ENCODE measurements at regions not wholly inside any gene's neighbourhood (a gene's known extent, or its start where the extent isn't known, plus 50 kb on each side); places are given as distances from the start of the nearest gene placed in this dataset.

DNA sequence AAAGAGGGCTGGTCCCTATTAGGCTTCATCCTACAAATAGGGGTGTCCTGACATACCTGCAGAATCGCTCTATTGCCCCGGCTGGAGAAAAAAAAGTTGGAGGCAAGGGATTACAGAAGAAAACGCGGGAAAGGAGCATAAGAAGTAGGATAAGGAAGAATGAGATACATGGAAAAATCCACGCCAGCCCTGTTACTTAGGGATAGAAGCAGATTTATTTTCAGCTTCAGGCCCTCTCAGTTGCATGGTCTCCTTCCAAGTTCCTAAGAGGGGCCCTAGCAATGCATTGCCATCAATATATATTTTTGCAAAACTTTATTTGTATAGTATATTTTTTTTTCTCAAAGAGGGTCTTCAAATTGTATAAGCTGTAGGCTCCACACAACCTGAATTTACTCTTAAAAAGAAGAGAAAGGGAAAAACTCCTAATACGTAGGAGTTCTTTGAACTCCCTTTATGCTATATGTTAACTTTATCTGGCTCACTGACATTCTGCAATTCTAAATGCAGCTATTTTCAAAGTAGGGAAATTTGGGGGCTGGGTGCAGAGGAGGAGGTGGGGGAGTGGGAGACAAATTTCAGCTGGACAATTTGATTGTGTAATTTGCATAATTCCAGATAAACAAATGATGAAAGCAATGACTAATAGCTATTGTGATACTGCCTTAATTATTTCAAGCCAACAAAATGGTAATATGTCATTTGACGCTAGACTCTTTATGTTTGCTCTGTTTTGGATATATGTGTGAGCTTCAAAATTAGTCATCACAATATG, 137.7 kb upstream of the TRHDE start:
- no peaks in the 10 kb centered on the region for H3K36me3 Mint-ChIP-seq (ENCODE audit: unreplicated experiment)
- H3K27ac Mint-ChIP-seq (ENCODE audit: unreplicated experiment), result no peak overlapping the region
- H3K27me3 Mint-ChIP-seq (ENCODE audit: unreplicated experiment), result no peaks in the 10 kb centered on the region
- TF ChIP-seq, protein P1, sequence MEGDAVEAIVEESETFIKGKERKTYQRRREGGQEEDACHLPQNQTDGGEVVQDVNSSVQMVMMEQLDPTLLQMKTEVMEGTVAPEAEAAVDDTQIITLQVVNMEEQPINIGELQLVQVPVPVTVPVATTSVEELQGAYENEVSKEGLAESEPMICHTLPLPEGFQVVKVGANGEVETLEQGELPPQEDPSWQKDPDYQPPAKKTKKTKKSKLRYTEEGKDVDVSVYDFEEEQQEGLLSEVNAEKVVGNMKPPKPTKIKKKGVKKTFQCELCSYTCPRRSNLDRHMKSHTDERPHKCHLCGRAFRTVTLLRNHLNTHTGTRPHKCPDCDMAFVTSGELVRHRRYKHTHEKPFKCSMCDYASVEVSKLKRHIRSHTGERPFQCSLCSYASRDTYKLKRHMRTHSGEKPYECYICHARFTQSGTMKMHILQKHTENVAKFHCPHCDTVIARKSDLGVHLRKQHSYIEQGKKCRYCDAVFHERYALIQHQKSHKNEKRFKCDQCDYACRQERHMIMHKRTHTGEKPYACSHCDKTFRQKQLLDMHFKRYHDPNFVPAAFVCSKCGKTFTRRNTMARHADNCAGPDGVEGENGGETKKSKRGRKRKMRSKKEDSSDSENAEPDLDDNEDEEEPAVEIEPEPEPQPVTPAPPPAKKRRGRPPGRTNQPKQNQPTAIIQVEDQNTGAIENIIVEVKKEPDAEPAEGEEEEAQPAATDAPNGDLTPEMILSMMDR (IDR thresholded peaks at IDR 0.05; ENCODE audit: partially characterized antibody, unreplicated experiment), result no peak
- peaks cover 7% of the 10 kb centered on the region for H3K4me1 Mint-ChIP-seq (ENCODE audit: low read depth, unreplicated experiment)
- DNase-seq, result no peak
- H3K9me3 Mint-ChIP-seq (ENCODE audit: unreplicated experiment), result peaks cover 2% of the 10 kb centered on the region
- H3K4me3 Mint-ChIP-seq (ENCODE audit: unreplicated experiment), result no peak overlapping the region

DNA sequence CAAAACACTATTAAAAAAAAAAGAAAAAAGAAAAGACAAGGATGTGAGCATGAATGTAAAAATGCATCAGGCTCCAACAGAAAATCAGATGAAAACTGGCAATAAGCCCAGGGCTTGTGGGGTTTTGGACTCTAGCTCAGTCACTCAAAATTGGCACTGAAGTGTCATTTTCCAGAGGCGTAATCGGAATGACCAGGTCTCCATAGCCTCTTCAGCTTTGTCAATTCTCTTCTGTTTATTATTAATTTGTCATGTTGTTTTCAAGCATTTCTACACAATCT, 137.2 kb upstream of the TRHDE start:
- no peak overlapping the region for H3K27ac Mint-ChIP-seq (ENCODE audit: unreplicated experiment)
- DNase-seq, result no peak
- peaks cover 2% of the 10 kb centered on the region for H3K9me3 Mint-ChIP-seq (ENCODE audit: unreplicated experiment)
- no peaks in the 10 kb centered on the region for H3K27me3 Mint-ChIP-seq (ENCODE audit: unreplicated experiment)
- no peaks in the 10 kb centered on the region for H3K36me3 Mint-ChIP-seq (ENCODE audit: unreplicated experiment)
- TF ChIP-seq, protein P1 (IDR thresholded peaks at IDR 0.05; ENCODE audit: partially characterized antibody, unreplicated experiment), result no peak
- peaks cover 7% of the 10 kb centered on the region for H3K4me1 Mint-ChIP-seq (ENCODE audit: low read depth, unreplicated experiment)
- H3K4me3 Mint-ChIP-seq (ENCODE audit: unreplicated experiment), result no peak overlapping the region

DNA sequence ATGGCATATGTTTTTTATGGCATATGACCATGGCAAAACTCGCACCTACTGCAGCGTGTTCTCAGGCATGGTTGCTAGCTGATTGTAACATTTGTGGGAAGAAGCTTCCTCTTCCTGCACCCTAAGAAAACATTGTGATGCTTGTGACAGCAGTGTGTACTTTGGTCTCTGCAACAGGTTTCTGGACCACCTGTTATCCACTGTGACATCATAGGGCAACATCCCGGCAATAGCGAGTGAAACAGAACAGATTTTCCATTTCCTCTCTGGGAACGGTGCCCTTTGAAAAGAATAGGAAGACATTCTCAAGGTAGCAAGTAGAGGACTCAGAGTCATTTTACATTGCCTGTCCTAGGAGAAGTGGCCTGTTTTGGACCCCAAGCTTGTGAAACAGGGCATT, 135.4 kb upstream of the TRHDE start:
- peaks cover 7% of the 10 kb centered on the region for H3K4me1 Mint-ChIP-seq (ENCODE audit: low read depth, unreplicated experiment)

DNA sequence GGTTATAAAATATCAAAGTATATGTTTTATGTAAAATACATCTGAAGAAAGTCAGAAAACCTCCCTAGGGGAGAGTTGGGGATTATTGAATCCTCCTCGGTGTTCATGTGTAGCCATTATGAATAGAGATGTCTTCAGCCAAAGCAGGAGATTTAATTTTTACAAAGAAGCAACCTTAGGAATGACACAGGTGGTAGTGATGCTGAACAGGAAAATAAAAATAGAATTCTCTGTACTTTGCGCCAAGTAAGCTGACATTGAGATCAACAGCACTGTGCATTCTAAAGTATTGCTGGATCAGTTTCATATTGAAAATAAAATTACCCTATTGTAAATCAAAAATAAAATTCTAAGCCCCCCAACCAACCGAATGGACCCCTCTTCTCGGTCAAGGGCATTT, 132.8 kb upstream of the TRHDE start:
- no peak for DNase-seq
- Mint-ChIP-seq H3K27me3 (ENCODE audit: unreplicated experiment) (no peaks in the 10 kb centered on the region), H3K27ac (ENCODE audit: unreplicated experiment) (no peak overlapping the region), H3K36me3 (ENCODE audit: unreplicated experiment) (no peaks in the 10 kb centered on the region), H3K4me3 (ENCODE audit: unreplicated experiment) (no peak overlapping the region), H3K4me1 (ENCODE audit: low read depth, unreplicated experiment) (peaks cover 7% of the 10 kb centered on the region), H3K9me3 (ENCODE audit: unreplicated experiment) (peaks cover 2% of the 10 kb centered on the region)
- TF ChIP-seq, protein P1 (IDR thresholded peaks at IDR 0.05; ENCODE audit: partially characterized antibody, unreplicated experiment), result no peak

More for the DNA sequence above, 135.4 kb upstream of the TRHDE start:
- H3K27me3 Mint-ChIP-seq (ENCODE audit: unreplicated experiment), result no peaks in the 10 kb centered on the region
- H3K9me3 Mint-ChIP-seq (ENCODE audit: unreplicated experiment), result peaks cover 2% of the 10 kb centered on the region
- no peak overlapping the region for H3K4me3 Mint-ChIP-seq (ENCODE audit: unreplicated experiment)
- TF ChIP-seq, protein P1 (IDR thresholded peaks at IDR 0.05; ENCODE audit: partially characterized antibody, unreplicated experiment), result no peak
- DNase-seq, result no peak
- H3K27ac Mint-ChIP-seq (ENCODE audit: unreplicated experiment), result no peak overlapping the region
- H3K36me3 Mint-ChIP-seq (ENCODE audit: unreplicated experiment), result no peaks in the 10 kb centered on the region

DNA sequence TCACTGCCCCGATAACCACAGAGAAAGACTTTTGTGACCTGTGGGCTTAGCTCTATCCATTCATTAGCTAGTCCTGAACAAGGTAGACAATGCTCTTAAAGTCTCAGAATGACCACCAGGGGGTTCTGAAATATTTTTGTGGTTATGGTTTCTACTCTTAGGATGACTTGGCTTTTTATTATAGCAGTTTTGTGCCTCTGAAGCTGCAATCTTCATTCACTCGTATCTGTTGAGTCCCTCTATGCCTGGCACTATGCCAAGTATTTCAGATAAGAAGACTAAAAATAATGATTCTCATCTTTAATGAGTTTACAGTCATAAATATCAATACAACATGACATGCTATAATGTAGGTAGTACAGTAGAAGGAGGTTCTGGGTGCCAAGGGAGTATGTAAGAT, 130.8 kb upstream of the TRHDE start:
- no peaks in the 10 kb centered on the region for H3K36me3 Mint-ChIP-seq (ENCODE audit: unreplicated experiment)
- TF ChIP-seq, protein P1 (IDR thresholded peaks at IDR 0.05; ENCODE audit: partially characterized antibody, unreplicated experiment), result peak; percentile 55
- DNase-seq, result no peak
- H3K27ac Mint-ChIP-seq (ENCODE audit: unreplicated experiment), result no peak overlapping the region
- no peaks in the 10 kb centered on the region for H3K9me3 Mint-ChIP-seq (ENCODE audit: unreplicated experiment)
- H3K4me1 Mint-ChIP-seq (ENCODE audit: low read depth, unreplicated experiment), result no peaks in the 10 kb centered on the region
- H3K4me3 Mint-ChIP-seq (ENCODE audit: unreplicated experiment), result no peak overlapping the region
- H3K27me3 Mint-ChIP-seq (ENCODE audit: unreplicated experiment), result no peaks in the 10 kb centered on the region

Measured in glutamatergic neuron (in vitro differentiated cells).